Kidney (tissue), 13 donors: ENCODE measurements at regions not wholly inside any gene's neighbourhood (a gene's known extent, or its start where the extent isn't known, plus 50 kb on each side); places are given as distances from the start of the nearest gene placed in this dataset.

Experiments
- DNase-seq, 5 donors: peaks; one replicate each; pipeline ENCODE4 v3.0.0-alpha.2; 2013 to 2020
- FAIRE-seq: peaks from 2 replicates; lab custom pipeline; 2012; peaks lifted over from hg19 to GRCh38; lab: Jason Lieb, UNC
- H3K27ac ChIP-seq, 2 donors: one replicate each; pipeline ENCODE4 v1.7.0; 2013; ENCODE audit warnings: low read depth in 2 of 2, low read length in 2 of 2, inconsistent platforms in 1 of 2
- H3K27me3 ChIP-seq: one replicate; pipeline ENCODE4 v1.7.1; 2013; ENCODE audit warnings: low read length, inconsistent platforms; ENCODE audit not compliant: control insufficient read depth, insufficient read depth
- H3K36me3 ChIP-seq, 3 donors: one replicate each; pipeline versions ENCODE4 v1.7.0 to v1.7.1; 2013; ENCODE audit warnings: low read length in 3 of 3, control low read depth in 1 of 3, inconsistent platforms in 1 of 3; ENCODE audit not compliant: insufficient read depth in 3 of 3, control insufficient read depth in 2 of 3
- H3K4me1 ChIP-seq, 3 donors: one replicate each; pipeline versions ENCODE4 v1.7.0 to v1.7.1; 2013; ENCODE audit warnings: low read length in 3 of 3, inconsistent platforms in 1 of 3, low read depth in 1 of 3; ENCODE audit not compliant: control insufficient read depth in 2 of 3, insufficient read depth in 2 of 3
- H3K4me3 ChIP-seq, 3 donors: one replicate each; pipeline versions ENCODE4 v1.7.0 to v1.8.1; 2013; ENCODE audit warnings: low read length in 3 of 3, control low read depth in 1 of 3, inconsistent platforms in 1 of 3
- H3K9ac ChIP-seq, 3 donors: one replicate each; pipeline versions ENCODE4 v1.7.0 to v1.7.1; 2013; ENCODE audit warnings: low read length in 3 of 3, control low read depth in 1 of 3, inconsistent platforms in 1 of 3
- H3K9me3 ChIP-seq, 3 donors: one replicate each; pipeline versions ENCODE4 v1.7.0 to v1.7.1; 2013; ENCODE audit warnings: low read length in 3 of 3, control low read depth in 1 of 3, inconsistent platforms in 1 of 3; ENCODE audit not compliant: control insufficient read depth in 2 of 3, insufficient read depth in 1 of 3
- intact Hi-C: fragments of 100-400 bp; cut with DNase I; formaldehyde crosslinking; loops from one replicate; pipeline ENCODE4 v1.11.1; 2022
- TF ChIP-seq, protein P1 (sequence below): IDR thresholded peaks from 3 replicates; pipeline ENCODE4 v1.5.1; 2012; ENCODE audit warnings: mild to moderate bottlenecking, moderate library complexity, borderline replicate concordance; ENCODE audit not compliant: insufficient read depth; ENCODE audit errors: extremely low read depth
- donor health status: control.
- donor health status: control.
- donor health status: control.
- donor health status: control.
- donor health status: control.
- donor health status: DM: yes; HTN: yes; CAD: no.
- donor health status: Normal renal cell carcinoma (clear cell type).

DNA sequence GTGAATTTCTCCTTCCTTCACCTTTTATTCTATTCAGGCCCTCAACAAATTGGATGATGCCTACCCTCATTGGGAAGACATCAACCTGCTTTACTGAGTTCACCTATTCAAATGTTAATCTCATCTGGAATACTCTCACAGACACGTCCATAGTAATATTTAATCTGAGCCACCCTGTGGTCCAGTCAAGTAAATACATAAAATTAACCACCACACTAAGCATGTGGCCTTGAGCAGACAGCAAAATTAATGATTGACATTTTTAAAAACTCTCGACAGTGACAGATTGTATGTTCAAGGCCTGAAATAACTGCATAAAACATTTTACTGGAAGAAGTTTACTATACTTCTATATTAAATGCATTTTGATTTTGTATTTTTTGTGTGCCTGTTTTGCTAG is 540.6 kb upstream of the GCFC2 start:
- no peak overlapping the region for H3K27ac ChIP-seq
- FAIRE-seq = no peak
- intact Hi-C loops = no loop called here
- no peak overlapping the region for H3K9ac ChIP-seq
- no peaks in the 10 kb centered on the region for H3K36me3 ChIP-seq
- H3K4me3 ChIP-seq = no peak overlapping the region
- no peak for DNase-seq
- H3K27me3 ChIP-seq = no peaks in the 10 kb centered on the region
- H3K9me3 ChIP-seq = no peaks in the 10 kb centered on the region
- no peaks in the 10 kb centered on the region for H3K4me1 ChIP-seq
- TF ChIP-seq, protein P1, sequence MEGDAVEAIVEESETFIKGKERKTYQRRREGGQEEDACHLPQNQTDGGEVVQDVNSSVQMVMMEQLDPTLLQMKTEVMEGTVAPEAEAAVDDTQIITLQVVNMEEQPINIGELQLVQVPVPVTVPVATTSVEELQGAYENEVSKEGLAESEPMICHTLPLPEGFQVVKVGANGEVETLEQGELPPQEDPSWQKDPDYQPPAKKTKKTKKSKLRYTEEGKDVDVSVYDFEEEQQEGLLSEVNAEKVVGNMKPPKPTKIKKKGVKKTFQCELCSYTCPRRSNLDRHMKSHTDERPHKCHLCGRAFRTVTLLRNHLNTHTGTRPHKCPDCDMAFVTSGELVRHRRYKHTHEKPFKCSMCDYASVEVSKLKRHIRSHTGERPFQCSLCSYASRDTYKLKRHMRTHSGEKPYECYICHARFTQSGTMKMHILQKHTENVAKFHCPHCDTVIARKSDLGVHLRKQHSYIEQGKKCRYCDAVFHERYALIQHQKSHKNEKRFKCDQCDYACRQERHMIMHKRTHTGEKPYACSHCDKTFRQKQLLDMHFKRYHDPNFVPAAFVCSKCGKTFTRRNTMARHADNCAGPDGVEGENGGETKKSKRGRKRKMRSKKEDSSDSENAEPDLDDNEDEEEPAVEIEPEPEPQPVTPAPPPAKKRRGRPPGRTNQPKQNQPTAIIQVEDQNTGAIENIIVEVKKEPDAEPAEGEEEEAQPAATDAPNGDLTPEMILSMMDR = peak; percentile 9

DNA sequence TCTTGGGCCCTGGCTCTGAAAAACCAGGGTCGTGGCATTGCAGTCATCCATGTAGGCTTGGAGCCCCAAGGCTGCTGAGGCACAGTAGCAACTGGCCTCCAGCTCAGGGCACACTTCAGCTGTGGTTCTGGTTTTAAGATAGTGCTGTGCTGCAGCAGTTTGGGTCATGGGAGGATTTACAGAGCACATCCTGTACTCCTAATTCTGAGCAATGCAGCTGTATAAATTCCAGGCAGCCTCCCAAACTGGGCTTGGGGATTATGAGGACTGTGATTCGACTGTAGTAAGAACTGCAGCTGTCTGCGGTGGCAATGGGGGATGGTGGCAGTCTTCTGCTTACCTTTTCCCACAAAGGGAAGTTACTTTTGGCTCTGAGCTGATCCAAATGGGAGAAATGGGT is 536.3 kb upstream of the GCFC2 start:
- intact Hi-C loops = no loop called here

DNA sequence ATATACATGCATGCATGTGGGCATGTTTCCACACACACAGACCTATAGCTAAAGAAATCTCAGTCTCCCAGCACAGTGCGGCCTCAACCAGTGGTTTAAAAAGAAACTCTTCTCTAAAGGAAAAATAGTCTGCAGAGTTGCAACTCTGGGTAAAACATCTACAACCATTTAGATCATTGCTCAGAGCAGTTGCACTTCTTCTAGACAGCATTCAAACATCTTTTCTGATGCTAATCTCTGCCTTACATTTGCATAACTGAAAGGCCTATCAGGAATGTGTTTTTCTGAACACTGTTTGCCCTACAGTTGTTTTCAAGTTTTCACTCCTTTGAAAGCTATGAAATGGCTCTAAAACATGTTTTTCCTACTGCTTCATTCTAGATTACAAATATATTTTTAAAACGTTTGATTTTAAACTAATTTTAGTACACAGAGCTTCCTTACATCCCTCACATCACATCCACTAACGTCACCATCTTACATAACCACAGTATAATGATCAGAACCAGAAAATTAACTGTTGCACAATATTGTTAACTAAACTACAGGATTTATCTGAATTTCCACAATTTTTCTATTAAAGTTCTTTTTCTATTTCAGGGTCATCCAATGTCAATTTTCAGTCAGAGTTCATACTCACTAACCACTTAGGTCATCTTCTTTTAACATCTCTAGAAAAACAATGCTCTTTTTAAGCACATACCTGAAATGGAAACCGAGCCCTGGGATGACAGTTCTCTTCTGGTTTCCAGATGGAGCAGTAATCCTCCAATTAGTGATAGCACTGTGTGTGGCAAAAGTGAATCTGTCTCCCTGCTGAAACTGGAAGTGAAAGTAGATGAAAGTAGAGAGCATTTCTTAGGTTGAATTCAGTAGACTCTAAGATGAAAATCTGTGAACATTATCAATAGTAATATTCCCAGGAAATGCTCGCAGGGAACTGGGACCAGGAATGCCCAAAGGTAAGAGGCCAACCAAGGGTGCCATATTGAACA is 501.6 kb upstream of the GCFC2 start:
- no peaks in the 10 kb centered on the region for H3K4me1 ChIP-seq
- H3K4me3 ChIP-seq = no peak overlapping the region
- no peaks in the 10 kb centered on the region for H3K9me3 ChIP-seq
- H3K27ac ChIP-seq = no peak overlapping the region
- H3K36me3 ChIP-seq = no peaks in the 10 kb centered on the region
- DNase-seq (no peak), FAIRE-seq (no peak)
- no peaks in the 10 kb centered on the region for H3K27me3 ChIP-seq
- TF ChIP-seq, protein P1 = no peak
- no peak overlapping the region for H3K9ac ChIP-seq
- intact Hi-C loops = no loop called here

More for the DNA sequence above, 536.3 kb upstream of the GCFC2 start:
- Histone ChIP-seq H3K27ac (no peak overlapping the region), H3K9me3 (no peaks in the 10 kb centered on the region), H3K4me3 (no peak overlapping the region), H3K4me1 (no peaks in the 10 kb centered on the region), H3K9ac (no peak overlapping the region), H3K27me3 (no peaks in the 10 kb centered on the region), H3K36me3 (no peaks in the 10 kb centered on the region)
- TF ChIP-seq, protein P1 = no peak
- no peak for DNase-seq
- FAIRE-seq = no peak
